GM23338 (cell line): ENCODE measurements at regions not wholly inside any gene's neighbourhood (a gene's known extent, or its start where the extent isn't known, plus 50 kb on each side); places are given as distances from the start of the nearest gene placed in this dataset.

ENCODE experiments used
- CREB1 ChIP-seq: fragments of 250-450 bp; sonication (Bioruptor Pico); IDR thresholded peaks from 2 replicates; pipeline ENCODE4 v1.5.0; 2020; ENCODE audit warnings: low read depth, mild to moderate bottlenecking, moderate library complexity
- EZH2 ChIP-seq: fragments of 200-600 bp; sonication (generic); IDR thresholded peaks from one replicate; pipeline ENCODE4 v1.8.0; 2017; ENCODE audit warnings: antibody characterized with exemption, mild to moderate bottlenecking, low read depth; ENCODE audit not compliant: unreplicated experiment
- EZH2phosphoT487 ChIP-seq: fragments of 200-600 bp; sonication (generic); IDR thresholded peaks from one replicate; pipeline ENCODE4 v1.8.1; 2018; ENCODE audit warnings: antibody characterized with exemption; ENCODE audit not compliant: unreplicated experiment
- JUNB ChIP-seq: IDR thresholded peaks from one replicate; pipeline ENCODE4 v1.6.1; 2016; ENCODE audit warnings: antibody characterized with exemption; ENCODE audit not compliant: unreplicated experiment
- NANOG ChIP-seq: IDR thresholded peaks from 2 replicates; pipeline ENCODE4 v1.6.1; 2016; ENCODE audit warnings: antibody characterized with exemption, borderline replicate concordance
- POLR2AphosphoS5 ChIP-seq: IDR thresholded peaks from 2 replicates; pipeline ENCODE4 v1.6.1; 2016; ENCODE audit warnings: antibody characterized with exemption, low read depth
- STAT1 ChIP-seq: IDR thresholded peaks from one replicate; pipeline ENCODE4 v1.6.1; 2016; ENCODE audit warnings: antibody characterized with exemption; ENCODE audit not compliant: unreplicated experiment
- ZNF114 ChIP-seq: fragments of 250-450 bp; sonication (Bioruptor Pico); IDR thresholded peaks from 2 replicates; pipeline ENCODE4 v1.5.0; 2020; ENCODE audit warnings: mild to moderate bottlenecking, moderate library complexity
- ZNF331 ChIP-seq: fragments of 250-450 bp; sonication (Bioruptor Pico); IDR thresholded peaks from 2 replicates; pipeline ENCODE4 v1.5.0; 2020; ENCODE audit warnings: low read depth, mild to moderate bottlenecking, moderate library complexity
- TF ChIP-seq, protein P1 (sequence below), 2 experiments: fragments of 200-600 bp in 1 of 2; sonication (generic) in 1 of 2; conservative IDR thresholded peaks; 2 replicates each; pipeline versions ENCODE4 v1.5.1 to v1.6.1; 2016 to 2017; ENCODE audit warnings: antibody characterized with exemption in 2 of 2, low read depth in 2 of 2, mild to moderate bottlenecking in 2 of 2, moderate library complexity in 1 of 2
- TF ChIP-seq, protein P2 (sequence below): IDR thresholded peaks from 2 replicates; pipeline ENCODE4 v1.6.1; 2016; ENCODE audit warnings: antibody characterized with exemption
- TF ChIP-seq, protein P3 (sequence below): IDR thresholded peaks from one replicate; pipeline ENCODE4 v1.6.1; 2018; ENCODE audit warnings: antibody characterized with exemption; ENCODE audit not compliant: unreplicated experiment
- TF ChIP-seq, protein P4 (sequence below): fragments of 250-450 bp; sonication (Bioruptor Pico); IDR thresholded peaks from 2 replicates; pipeline ENCODE4 v1.5.0; 2020; ENCODE audit warnings: mild to moderate bottlenecking, moderate library complexity

DNA sequence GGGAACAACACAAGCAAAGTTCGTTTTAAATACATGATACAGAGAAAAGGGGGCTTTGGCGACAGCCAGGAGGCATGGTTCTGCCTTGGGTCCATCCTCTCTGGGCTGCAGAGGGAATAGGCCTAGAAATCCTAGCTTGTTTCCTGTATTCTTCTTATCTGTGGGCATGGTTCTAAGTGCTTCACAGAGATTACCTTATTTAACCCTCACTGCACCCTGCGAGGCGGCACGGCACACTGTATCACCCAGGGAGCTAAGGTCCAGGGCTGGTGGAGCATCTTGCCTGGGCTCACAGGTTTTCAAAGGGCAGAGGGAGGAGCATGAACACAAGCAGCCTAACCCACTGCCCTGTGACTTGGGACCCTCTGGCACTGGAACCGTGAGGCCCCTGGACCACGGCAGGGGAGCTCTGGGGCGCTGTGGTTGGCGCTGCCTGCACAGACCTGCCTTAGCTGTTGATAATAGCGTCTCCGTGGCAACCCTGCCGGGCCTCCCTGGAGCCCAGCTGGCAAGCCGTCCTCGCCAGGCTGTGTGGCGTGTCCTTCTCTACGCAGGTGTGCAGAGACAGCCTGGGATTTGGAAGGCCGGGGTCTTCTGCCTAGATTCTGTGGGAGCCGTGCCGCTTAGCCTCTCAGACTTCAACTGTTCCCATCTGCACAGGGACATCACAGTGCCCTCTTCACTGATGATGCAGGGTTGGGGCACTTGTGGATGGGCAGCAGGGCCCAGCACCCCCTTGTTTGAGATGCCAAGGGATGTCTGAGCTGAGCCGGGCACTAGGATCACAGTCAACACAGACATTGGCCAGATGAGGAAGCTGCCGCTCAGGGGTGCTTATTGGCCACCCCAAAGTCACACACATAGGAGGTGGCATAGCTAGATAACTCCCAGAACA is 154.6 kb upstream of the TLE3 start:
- no peak for TF ChIP-seq POLR2AphosphoS5
- TF ChIP-seq, protein P1, sequence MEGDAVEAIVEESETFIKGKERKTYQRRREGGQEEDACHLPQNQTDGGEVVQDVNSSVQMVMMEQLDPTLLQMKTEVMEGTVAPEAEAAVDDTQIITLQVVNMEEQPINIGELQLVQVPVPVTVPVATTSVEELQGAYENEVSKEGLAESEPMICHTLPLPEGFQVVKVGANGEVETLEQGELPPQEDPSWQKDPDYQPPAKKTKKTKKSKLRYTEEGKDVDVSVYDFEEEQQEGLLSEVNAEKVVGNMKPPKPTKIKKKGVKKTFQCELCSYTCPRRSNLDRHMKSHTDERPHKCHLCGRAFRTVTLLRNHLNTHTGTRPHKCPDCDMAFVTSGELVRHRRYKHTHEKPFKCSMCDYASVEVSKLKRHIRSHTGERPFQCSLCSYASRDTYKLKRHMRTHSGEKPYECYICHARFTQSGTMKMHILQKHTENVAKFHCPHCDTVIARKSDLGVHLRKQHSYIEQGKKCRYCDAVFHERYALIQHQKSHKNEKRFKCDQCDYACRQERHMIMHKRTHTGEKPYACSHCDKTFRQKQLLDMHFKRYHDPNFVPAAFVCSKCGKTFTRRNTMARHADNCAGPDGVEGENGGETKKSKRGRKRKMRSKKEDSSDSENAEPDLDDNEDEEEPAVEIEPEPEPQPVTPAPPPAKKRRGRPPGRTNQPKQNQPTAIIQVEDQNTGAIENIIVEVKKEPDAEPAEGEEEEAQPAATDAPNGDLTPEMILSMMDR (conservative IDR thresholded peaks at IDR 0.05; ENCODE audit: low read depth in 2 of 2): no peak
- no peak for TF ChIP-seq EZH2phosphoT487
- TF ChIP-seq EZH2: no peak
- TF ChIP-seq, protein P2, sequence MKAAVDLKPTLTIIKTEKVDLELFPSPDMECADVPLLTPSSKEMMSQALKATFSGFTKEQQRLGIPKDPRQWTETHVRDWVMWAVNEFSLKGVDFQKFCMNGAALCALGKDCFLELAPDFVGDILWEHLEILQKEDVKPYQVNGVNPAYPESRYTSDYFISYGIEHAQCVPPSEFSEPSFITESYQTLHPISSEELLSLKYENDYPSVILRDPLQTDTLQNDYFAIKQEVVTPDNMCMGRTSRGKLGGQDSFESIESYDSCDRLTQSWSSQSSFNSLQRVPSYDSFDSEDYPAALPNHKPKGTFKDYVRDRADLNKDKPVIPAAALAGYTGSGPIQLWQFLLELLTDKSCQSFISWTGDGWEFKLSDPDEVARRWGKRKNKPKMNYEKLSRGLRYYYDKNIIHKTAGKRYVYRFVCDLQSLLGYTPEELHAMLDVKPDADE: no peak
- TF ChIP-seq ZNF331 (CRISPR knock-in tag): no peak
- no peak for TF ChIP-seq JUNB
- TF ChIP-seq, protein P3, sequence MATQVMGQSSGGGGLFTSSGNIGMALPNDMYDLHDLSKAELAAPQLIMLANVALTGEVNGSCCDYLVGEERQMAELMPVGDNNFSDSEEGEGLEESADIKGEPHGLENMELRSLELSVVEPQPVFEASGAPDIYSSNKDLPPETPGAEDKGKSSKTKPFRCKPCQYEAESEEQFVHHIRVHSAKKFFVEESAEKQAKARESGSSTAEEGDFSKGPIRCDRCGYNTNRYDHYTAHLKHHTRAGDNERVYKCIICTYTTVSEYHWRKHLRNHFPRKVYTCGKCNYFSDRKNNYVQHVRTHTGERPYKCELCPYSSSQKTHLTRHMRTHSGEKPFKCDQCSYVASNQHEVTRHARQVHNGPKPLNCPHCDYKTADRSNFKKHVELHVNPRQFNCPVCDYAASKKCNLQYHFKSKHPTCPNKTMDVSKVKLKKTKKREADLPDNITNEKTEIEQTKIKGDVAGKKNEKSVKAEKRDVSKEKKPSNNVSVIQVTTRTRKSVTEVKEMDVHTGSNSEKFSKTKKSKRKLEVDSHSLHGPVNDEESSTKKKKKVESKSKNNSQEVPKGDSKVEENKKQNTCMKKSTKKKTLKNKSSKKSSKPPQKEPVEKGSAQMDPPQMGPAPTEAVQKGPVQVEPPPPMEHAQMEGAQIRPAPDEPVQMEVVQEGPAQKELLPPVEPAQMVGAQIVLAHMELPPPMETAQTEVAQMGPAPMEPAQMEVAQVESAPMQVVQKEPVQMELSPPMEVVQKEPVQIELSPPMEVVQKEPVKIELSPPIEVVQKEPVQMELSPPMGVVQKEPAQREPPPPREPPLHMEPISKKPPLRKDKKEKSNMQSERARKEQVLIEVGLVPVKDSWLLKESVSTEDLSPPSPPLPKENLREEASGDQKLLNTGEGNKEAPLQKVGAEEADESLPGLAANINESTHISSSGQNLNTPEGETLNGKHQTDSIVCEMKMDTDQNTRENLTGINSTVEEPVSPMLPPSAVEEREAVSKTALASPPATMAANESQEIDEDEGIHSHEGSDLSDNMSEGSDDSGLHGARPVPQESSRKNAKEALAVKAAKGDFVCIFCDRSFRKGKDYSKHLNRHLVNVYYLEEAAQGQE: no peak
- no peak for TF ChIP-seq CREB1 (CRISPR knock-in tag)
- TF ChIP-seq NANOG: no peak
- no peak for TF ChIP-seq ZNF114 (CRISPR knock-in tag)
- TF ChIP-seq, protein P4, sequence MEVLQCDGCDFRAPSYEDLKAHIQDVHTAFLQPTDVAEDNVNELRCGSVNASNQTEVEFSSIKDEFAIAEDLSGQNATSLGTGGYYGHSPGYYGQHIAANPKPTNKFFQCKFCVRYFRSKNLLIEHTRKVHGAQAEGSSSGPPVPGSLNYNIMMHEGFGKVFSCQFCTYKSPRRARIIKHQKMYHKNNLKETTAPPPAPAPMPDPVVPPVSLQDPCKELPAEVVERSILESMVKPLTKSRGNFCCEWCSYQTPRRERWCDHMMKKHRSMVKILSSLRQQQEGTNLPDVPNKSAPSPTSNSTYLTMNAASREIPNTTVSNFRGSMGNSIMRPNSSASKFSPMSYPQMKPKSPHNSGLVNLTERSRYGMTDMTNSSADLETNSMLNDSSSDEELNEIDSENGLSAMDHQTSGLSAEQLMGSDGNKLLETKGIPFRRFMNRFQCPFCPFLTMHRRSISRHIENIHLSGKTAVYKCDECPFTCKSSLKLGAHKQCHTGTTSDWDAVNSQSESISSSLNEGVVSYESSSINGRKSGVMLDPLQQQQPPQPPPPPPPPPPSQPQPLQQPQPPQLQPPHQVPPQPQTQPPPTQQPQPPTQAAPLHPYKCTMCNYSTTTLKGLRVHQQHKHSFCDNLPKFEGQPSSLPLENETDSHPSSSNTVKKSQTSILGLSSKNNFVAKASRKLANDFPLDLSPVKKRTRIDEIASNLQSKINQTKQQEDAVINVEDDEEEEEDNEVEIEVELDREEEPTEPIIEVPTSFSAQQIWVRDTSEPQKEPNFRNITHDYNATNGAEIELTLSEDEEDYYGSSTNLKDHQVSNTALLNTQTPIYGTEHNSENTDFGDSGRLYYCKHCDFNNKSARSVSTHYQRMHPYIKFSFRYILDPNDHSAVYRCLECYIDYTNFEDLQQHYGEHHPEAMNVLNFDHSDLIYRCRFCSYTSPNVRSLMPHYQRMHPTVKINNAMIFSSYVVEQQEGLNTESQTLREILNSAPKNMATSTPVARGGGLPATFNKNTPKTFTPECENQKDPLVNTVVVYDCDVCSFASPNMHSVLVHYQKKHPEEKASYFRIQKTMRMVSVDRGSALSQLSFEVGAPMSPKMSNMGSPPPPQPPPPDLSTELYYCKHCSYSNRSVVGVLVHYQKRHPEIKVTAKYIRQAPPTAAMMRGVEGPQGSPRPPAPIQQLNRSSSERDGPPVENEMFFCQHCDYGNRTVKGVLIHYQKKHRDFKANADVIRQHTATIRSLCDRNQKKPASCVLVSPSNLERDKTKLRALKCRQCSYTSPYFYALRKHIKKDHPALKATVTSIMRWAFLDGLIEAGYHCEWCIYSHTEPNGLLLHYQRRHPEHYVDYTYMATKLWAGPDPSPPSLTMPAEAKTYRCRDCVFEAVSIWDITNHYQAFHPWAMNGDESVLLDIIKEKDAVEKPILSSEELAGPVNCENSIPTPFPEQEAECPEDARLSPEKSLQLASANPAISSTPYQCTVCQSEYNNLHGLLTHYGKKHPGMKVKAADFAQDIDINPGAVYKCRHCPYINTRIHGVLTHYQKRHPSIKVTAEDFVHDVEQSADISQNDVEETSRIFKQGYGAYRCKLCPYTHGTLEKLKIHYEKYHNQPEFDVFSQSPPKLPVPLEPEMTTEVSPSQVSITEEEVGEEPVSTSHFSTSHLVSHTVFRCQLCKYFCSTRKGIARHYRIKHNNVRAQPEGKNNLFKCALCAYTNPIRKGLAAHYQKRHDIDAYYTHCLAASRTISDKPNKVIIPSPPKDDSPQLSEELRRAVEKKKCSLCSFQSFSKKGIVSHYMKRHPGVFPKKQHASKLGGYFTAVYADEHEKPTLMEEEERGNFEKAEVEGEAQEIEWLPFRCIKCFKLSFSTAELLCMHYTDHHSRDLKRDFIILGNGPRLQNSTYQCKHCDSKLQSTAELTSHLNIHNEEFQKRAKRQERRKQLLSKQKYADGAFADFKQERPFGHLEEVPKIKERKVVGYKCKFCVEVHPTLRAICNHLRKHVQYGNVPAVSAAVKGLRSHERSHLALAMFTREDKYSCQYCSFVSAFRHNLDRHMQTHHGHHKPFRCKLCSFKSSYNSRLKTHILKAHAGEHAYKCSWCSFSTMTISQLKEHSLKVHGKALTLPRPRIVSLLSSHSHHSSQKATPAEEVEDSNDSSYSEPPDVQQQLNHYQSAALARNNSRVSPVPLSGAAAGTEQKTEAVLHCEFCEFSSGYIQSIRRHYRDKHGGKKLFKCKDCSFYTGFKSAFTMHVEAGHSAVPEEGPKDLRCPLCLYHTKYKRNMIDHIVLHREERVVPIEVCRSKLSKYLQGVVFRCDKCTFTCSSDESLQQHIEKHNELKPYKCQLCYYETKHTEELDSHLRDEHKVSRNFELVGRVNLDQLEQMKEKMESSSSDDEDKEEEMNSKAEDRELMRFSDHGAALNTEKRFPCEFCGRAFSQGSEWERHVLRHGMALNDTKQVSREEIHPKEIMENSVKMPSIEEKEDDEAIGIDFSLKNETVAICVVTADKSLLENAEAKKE (CRISPR knock-in tag): no peak
- TF ChIP-seq STAT1: no peak
